DMS 273 (cell line): ENCODE measurements at regions not wholly inside any gene's neighbourhood (a gene's known extent, or its start where the extent isn't known, plus 50 kb on each side); places are given as distances from the start of the nearest gene placed in this dataset.

Experiments used
- DNase-seq: peaks from one replicate; lab custom pipeline; 2025; ENCODE audit not compliant: unreplicated experiment; lab: John Stamatoyannopoulos, UW

DNA sequence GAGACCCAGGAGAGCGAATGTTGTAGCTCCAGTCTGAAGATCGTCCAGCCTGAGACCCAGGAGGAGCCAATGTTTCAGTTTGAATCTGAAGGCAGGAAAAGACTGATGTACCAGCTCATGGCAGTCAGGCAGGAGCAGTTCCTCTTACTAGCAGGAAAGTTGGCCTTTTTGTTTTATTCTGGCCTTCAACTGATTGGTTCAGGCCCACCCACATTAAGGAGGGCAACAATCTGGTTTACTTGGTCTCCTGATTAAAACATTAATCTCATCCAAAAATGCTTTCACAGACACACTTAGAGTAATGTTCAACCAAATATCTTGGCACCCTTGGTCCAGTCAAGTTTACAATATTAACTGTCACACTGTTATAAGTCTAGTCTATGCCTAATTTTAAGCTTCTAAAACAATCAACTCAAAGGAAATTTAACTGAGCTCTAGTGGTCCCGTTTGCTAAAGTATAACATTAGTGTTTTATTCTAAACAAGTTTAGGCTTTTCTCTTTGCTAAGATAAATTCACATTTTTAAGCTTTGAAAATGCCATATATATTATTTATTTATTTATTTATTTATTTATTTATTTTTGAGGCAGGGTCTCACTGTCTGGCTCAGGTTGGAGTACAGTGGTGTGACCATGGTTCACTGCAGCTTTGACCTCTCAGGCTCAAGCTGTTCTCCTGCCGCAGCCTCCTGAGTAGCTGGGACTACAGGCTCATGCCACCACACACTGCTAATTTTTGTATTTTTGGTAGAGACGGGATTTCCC, 275.5 kb upstream of the SLC35B3 start:
- no peak for DNase-seq

- peak; percentile 54 for DNase-seq
Observed at GRCh38 chr6:8707956-8708772, 272.8 kb upstream of the SLC35B3 start.

DNA sequence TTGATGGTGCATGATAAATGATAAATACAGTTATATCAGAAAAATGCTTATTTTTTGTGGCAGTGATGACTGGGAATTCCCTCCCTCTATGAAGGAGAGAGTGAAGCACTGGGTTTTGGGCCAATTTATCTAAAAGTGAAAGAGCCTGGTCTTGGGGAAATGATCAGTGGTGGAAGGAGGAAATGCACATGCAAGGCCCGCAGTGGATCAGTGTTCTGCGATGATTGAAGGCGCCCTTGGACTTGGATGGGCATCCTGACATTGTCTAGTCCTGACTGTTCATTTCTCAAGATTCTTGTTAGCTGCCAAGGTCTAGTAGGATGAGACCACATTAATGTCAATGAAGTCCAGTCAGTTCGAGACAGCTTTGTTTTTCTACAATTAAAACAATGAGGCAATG, 272.0 kb upstream of the SLC35B3 start:
- no peak for DNase-seq

DNA sequence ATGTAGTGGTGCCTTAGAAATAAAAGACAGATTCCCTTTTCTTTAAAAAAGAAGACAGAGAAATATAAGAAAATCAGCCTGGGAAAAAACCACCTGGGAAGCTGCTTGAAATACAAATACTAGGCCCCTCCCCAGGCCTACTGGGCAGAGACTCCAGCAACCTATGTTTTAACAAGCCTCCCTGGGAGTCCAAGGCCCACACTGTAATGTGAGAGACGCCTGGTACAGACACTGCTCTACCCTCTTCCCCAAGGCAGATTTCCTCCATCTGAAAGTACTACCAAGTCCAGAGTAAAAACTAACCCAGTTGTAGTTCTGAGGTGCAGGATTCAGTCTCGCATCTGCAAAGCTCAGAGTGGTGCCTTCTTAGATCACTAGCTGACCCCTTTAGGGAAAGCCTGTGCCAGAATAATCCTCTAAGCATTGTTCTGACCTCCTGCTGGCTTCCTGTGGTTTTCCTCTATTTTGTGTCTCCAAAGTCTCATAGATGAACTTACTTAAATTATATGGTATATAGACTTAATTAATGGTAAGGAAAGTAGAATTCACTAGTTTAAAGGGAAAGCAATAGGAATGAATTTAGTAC, 270.2 kb upstream of the SLC35B3 start:
- no peak for DNase-seq

DNA sequence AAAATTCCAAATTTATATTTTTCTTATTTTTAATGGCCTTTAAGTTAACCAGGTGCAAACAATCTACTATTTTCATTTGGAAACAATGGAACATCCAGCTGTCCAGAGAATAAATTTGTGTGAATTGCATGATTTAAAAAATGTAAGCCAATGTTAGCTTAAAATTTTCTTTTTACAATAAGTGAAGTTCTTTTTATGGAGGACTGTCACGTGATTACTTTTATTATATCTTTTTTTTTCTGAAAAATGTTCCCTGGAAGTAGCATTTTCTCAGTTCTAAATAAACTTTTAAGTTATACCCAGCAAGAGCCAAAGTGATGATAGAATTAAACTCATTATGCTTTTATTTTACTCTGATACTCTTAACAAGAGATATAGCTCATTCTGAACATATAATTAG, 267.7 kb upstream of the SLC35B3 start:
- DNase-seq: no peak

DNA sequence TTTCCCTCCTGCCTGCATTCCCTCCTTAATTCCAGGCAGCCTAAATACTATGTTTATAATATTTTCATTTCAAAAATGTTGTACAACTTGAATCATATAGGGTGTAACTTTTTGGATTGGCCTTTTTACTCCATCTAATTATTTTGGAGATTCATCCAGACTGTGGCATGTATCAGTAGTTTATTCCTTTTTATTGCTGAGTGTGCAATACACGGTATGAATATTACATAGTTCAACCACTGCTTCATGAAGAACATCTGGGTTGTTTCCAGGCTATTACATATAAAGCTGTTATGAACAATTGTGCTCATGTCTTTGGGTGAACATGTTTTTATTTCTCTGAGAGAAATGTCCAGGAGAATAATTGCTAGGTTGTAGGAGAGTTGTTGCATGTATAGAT, 253.5 kb upstream of the SLC35B3 start:
- no peak for DNase-seq

- no peak for DNase-seq
Observed at GRCh38 chr6:8686077-8686476, 250.7 kb upstream of the SLC35B3 start.

GRCh38 chr6:8683204-8683603, 247.9 kb upstream of the SLC35B3 start:
- no peak for DNase-seq

DNA sequence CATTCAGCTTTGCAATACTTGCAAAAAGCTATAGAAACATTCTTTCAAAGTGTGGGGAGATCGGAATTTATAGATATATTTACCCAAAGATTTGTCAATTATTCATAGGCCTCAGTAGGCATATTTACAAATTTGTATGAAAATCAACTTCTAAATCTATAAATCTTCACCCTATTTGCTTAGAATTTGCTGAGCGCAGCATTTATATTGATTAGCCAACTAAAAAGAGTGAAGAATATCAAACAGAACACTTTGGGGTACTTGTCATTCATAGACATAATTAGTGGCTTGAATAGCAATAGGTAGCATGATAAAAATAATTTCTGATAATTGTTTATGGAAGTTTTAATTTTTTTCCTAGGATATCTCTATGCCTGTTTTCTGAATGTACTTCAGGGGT, 244.5 kb upstream of the SLC35B3 start:
- DNase-seq: no peak

GRCh38 chr6:8678466-8678865, 243.1 kb upstream of the SLC35B3 start:
- no peak for DNase-seq

- no peak for DNase-seq
Observed at GRCh38 chr6:8674126-8674525, 238.8 kb upstream of the SLC35B3 start.

- no peak for DNase-seq
Observed at GRCh38 chr6:8672882-8673281, 237.5 kb upstream of the SLC35B3 start.

DNA sequence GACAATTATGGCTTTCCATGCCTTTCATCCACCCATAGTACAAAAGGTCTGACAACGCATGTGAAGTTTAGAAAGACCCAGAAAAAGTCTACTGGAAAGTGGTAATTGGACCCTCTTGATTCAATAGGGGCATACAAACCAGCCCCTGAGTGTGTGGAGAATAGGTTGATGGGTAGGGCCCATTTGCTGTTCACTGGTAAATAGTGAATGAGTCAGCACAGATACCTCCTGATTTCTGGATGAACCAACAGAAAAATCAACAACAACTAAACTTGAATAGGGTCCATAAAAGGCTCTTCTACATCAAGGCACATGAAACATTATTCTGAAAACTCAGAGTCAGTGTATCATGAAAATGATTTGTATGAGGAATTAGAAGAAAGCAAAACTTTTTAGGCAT, 235.4 kb upstream of the SLC35B3 start:
- no peak for DNase-seq

DNA sequence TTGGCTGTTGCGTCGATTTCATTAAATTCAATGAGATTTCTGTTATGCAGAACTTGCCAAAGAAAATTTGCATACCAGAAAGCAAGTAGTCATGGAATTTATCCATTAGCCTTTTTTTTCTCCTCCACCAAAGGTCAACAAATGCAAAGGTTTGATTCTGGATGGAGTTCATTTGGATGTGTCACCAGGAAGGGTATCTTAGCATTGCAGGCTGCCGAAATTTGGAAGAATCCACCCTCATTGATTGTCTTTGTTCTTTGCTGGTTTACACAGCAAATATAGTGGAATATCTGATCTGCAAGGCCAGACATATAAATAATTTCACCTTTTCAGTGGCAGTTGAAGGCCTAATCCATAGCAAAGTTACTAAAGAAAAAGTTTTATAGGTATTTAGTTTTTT, 229.4 kb upstream of the SLC35B3 start:
- no peak for DNase-seq

DNA sequence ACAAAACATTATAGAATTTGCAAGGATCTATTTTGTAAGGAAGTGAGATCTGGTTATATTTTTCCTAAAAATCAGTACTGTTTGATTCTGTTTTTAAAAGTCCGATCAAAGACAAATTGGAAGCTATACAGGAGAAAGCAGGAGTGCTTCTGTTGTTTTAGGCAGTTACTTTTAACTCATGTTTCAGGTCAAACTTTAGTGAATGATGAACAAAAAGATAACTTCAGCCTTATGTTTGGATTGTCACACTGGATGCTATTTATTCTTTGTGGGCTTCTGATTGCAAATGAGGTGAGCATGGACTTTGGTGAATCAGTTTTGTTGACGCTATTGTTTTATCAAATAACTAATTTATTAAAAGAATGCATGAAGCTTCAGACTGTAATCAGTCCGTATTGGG, 228.7 kb upstream of the SLC35B3 start:
- DNase-seq: no peak

GRCh38 chr6:8659404-8660189, 224.3 kb upstream of the SLC35B3 start:
- no peak for DNase-seq

DNA sequence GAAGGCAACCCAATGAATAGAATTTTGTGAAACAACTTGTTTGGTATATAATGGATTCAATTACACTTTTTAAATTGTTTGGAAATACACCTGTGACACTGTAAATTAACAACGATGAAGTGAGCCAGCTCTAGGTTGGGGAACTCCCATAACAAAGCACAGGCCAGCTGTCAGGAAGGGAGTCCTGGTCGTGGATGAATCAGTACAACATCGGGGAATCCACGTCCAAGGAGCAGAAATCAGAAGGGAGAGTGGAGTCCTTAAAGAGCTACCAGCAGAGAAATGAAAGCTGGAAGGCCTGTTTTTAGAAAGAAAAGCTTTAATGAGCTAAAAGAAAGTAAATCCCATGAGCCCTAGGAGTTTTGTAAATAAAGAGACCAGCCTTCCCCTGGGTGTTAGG, 223.1 kb upstream of the SLC35B3 start:
- no peak for DNase-seq

- no peak for DNase-seq
Observed at GRCh38 chr6:8657522-8657921, 222.2 kb upstream of the SLC35B3 start.

GRCh38 chr6:8655670-8656454, 220.5 kb upstream of the SLC35B3 start:
- no peak for DNase-seq

DNA sequence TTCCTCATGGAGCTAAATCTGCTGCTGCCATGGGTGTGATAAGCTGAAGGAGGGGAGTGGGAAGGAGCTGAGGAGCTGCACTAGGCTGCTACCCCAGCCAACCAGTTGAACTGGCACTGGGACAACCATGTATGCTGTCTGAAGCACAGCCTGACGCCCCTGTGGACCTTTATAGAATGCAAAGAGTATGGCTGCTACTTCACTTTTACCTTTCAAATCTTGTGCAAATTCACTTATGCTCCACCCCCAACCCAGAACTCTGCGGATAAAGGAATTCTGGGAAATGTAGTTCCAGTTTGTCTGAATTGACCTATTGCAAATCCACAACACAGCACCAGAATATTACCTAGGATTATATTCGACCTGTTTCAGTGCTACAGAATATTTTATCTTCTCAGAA, 217.4 kb upstream of the SLC35B3 start:
- no peak for DNase-seq

GRCh38 chr6:8651998-8652397, 216.7 kb upstream of the SLC35B3 start:
- DNase-seq: no peak
